Smooth muscle cell (in vitro differentiated cells): ENCODE measurements at regions not wholly inside any gene's neighbourhood (a gene's known extent, or its start where the extent isn't known, plus 50 kb on each side); places are given as distances from the start of the nearest gene placed in this dataset.

ENCODE experiments used
- DNase-seq: peaks from one replicate; lab custom pipeline; 2025; ENCODE audit not compliant: unreplicated experiment; lab: John Stamatoyannopoulos, UW
- H2AFZ ChIP-seq: fragments of 200-600 bp; sonication (generic); 2 replicates; pipeline ENCODE4 v1.6.0; 2016; ENCODE audit warnings: antibody characterized with exemption, low read depth, mild to moderate bottlenecking
- H3F3A ChIP-seq: fragments of 200-600 bp; sonication (generic); 2 replicates; pipeline ENCODE4 v1.6.0; 2017; ENCODE audit warnings: antibody characterized with exemption, low read depth
- H3K27ac ChIP-seq: fragments of 200-600 bp; sonication (generic); 2 replicates; pipeline ENCODE4 v1.5.1; 2016; ENCODE audit warnings: low read depth, mild to moderate bottlenecking
- H3K27me3 ChIP-seq: fragments of 200-600 bp; sonication (generic); 2 replicates; pipeline ENCODE4 v1.6.1; 2016; ENCODE audit warnings: low read depth, mild to moderate bottlenecking
- H3K36me3 ChIP-seq: fragments of 200-600 bp; sonication (generic); 2 replicates; pipeline ENCODE4 v1.5.1; 2016; ENCODE audit warnings: low read depth
- H3K4me1 ChIP-seq: fragments of 200-600 bp; sonication (generic); 2 replicates; pipeline ENCODE4 v1.5.1; 2016; ENCODE audit warnings: low read depth
- H3K4me2 ChIP-seq: fragments of 200-600 bp; sonication (generic); 2 replicates; pipeline ENCODE4 v1.6.0; 2016; ENCODE audit warnings: mild to moderate bottlenecking
- H3K4me3 ChIP-seq: fragments of 200-600 bp; sonication (generic); 2 replicates; pipeline ENCODE4 v1.5.1; 2016; ENCODE audit warnings: mild to moderate bottlenecking
- H3K79me2 ChIP-seq: fragments of 200-600 bp; sonication (generic); 2 replicates; pipeline ENCODE4 v1.6.0; 2016; ENCODE audit warnings: low read depth, mild to moderate bottlenecking
- H3K9ac ChIP-seq: fragments of 200-600 bp; sonication (generic); 2 replicates; pipeline ENCODE4 v1.6.0; 2016; ENCODE audit warnings: low read depth
- H3K9me3 ChIP-seq: fragments of 200-600 bp; sonication (generic); replicated peaks from 2 replicates; pipeline ENCODE4 v1.5.1; 2016; ENCODE audit warnings: low read depth
- H4K20me1 ChIP-seq: fragments of 200-600 bp; sonication (generic); 2 replicates; pipeline ENCODE4 v1.6.0; 2016; ENCODE audit warnings: low read depth
- CTCF ChIP-seq: fragments of 200-600 bp; sonication (generic); IDR thresholded peaks from 2 replicates; pipeline ENCODE4 v1.5.1; 2017; ENCODE audit warnings: borderline replicate concordance, mild to moderate bottlenecking, antibody characterized with exemption; ENCODE audit not compliant: insufficient read depth, poor library complexity, severe bottlenecking
- WGBS: methylation state at CpG from one replicate; pipeline ENCODE4 v1.1.7; 2016; ENCODE audit warnings: low lambda C conversion rate; 5-methylcytosine and 5-hydroxymethylcytosine counted together

DNA sequence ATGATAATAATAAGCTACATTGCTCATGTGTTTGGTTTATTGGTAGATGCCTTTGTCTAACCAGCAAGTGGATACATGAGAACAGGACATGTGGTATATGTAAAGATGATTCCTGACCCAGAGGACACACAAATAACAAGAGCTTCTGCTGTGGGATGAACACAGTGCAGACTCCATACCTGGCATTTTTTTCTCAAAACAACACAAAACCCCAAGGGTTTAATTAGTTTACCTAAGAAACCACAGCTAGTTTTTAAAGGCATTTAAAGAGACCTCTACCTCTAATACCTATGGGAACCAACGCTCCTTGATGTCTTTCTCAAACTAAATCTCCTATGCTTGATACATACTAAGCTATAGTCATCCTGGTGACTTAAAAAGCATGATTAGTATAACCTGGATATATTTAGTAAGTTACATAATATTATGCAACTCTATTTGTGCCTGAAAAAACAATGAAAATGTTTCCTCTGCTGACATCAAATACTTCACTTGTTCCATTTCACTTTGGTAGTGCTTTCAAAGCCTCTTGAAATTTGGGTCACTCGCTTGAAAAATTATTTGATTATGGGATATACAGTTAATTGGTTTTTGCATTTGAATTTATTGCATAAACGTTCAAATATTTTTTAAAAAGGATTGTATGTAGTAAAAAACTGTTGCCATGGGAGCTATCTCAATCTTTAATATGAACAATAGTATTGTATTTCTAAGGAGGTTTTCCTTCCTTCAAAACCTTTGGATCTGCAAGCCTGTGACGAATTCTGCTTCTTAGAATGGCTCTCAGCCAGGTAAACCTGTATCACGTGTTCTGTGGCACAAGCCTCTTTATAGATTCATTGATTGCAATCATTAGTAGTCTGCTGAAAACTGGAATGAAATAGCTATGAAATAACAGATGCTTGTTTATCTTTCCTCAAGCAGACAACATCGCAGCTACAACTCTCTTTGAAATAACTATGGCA lies 233.0 kb upstream of the KCNMB2 start:
- H3K27ac ChIP-seq = no peak overlapping the region
- no peak for DNase-seq
- no peaks in the 10 kb centered on the region for H3K36me3 ChIP-seq
- no peaks in the 10 kb centered on the region for H4K20me1 ChIP-seq
- no peak overlapping the region for H3K4me2 ChIP-seq
- H3K4me1 ChIP-seq = no peaks in the 10 kb centered on the region
- no peaks in the 10 kb centered on the region for H3K9me3 ChIP-seq
- H3K79me2 ChIP-seq = no peaks in the 10 kb centered on the region
- H2AFZ ChIP-seq = no peak overlapping the region
- H3K27me3 ChIP-seq = no peaks in the 10 kb centered on the region
- H3K4me3 ChIP-seq = no peak overlapping the region
- 87% methylated on average over 6 of the region's 6 CpGs for WGBS
- no peak overlapping the region for H3K9ac ChIP-seq
- no peak for TF ChIP-seq CTCF
- H3F3A ChIP-seq = no peaks in the 10 kb centered on the region

DNA sequence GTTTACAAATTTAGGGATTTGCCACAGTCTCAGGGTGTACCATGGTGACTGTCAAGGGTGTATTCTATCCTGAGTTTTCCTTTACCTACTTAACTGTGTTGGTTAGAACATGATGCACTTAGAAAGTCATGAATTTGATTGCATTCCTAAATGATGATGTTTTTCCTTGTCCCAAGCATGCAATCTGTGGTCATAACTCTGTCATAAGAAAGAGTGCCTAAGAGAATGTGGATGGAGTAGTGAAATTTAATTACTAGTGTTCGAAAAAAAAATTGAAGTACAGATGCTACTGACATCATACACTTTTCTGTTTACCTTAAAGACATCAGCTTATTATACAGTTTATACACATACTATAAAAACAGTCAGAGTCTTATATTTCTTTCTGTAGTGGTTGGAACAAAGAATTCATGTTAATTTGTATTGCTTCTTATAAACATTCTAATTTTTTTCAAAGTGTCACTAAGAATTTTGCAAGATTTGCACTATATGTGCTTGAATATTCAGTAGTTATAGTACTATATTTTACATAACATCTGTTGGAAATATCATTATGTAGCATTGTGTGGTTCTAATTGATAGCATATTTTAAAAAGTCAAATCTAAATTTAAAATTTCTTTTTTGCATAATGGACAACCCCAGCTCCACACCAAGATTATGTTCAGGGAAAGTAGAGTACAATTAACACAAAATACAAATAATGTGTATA lies 231.3 kb upstream of the KCNMB2 start:
- Histone ChIP-seq H3K27me3 (no peaks in the 10 kb centered on the region), H3F3A (no peaks in the 10 kb centered on the region), H3K4me2 (no peak overlapping the region), H3K4me3 (no peak overlapping the region), H3K36me3 (no peaks in the 10 kb centered on the region), H4K20me1 (no peaks in the 10 kb centered on the region), H3K27ac (peak overlapping the region; percentile 32), H2AFZ (no peak overlapping the region), H3K9me3 (no peaks in the 10 kb centered on the region), H3K9ac (no peak overlapping the region), H3K79me2 (no peaks in the 10 kb centered on the region), H3K4me1 (no peaks in the 10 kb centered on the region)
- TF ChIP-seq CTCF = no peak
- WGBS = 58% methylated on average over 1 of the region's 1 CpG
- no peak for DNase-seq

DNA sequence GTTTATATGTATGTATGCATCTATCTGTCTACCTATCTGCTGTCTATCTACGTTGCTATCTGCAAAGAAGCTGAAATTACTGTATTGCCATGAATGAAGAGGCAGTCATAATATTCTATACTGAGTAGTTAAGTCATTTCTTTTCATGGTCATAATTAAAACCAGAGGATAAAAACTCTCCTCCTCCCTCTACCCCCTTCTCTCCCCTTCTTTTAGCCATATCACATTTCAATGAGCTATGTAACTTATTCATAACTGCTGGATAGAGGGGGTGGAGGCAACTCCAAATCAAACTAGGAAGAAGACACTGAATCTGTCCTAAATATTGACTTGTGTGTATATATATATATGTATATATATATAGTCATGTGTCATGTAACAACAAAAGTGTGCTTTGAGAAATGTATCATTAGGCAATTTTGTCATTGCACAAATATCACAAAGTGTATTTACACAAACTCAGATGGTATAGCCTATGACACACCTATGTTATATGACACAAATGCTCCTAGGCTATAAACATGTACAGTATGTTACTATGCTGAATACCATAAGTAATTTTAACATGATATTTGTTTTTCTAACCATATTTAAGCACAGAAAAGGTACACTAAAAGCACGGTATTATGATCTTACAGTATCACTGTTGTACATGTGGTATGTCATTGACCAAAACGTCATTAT lies 229.7 kb upstream of the KCNMB2 start:
- Histone ChIP-seq H4K20me1 (no peaks in the 10 kb centered on the region), H3K4me1 (no peaks in the 10 kb centered on the region), H3K79me2 (no peaks in the 10 kb centered on the region), H3K9me3 (no peaks in the 10 kb centered on the region), H3K36me3 (no peaks in the 10 kb centered on the region), H2AFZ (no peak overlapping the region), H3K27ac (no peak overlapping the region), H3F3A (no peaks in the 10 kb centered on the region), H3K4me3 (no peak overlapping the region), H3K27me3 (no peaks in the 10 kb centered on the region), H3K4me2 (no peak overlapping the region), H3K9ac (no peak overlapping the region)
- WGBS = 85% methylated on average over 3 of the region's 3 CpGs
- DNase-seq = no peak
- no peak for TF ChIP-seq CTCF
